HPDE6-E6E7 (cell line): ENCODE measurements at regions not wholly inside any gene's neighbourhood (a gene's known extent, or its start where the extent isn't known, plus 50 kb on each side); places are given as distances from the start of the nearest gene placed in this dataset.
A peak's percentile ranks its signal among the peaks of the same experiment; 100 is the strongest.
"Not testable (repeated sequence)": the region's sequence is repeated elsewhere in the genome, so short reads cannot be mapped to it uniquely, and the experiment has no call there.

Experiments used
- DNase-seq: peaks from one replicate; pipeline ENCODE4 v3.0.0; 2011; ENCODE audit warnings: missing footprints; ENCODE audit errors: extremely low spot score

DNA sequence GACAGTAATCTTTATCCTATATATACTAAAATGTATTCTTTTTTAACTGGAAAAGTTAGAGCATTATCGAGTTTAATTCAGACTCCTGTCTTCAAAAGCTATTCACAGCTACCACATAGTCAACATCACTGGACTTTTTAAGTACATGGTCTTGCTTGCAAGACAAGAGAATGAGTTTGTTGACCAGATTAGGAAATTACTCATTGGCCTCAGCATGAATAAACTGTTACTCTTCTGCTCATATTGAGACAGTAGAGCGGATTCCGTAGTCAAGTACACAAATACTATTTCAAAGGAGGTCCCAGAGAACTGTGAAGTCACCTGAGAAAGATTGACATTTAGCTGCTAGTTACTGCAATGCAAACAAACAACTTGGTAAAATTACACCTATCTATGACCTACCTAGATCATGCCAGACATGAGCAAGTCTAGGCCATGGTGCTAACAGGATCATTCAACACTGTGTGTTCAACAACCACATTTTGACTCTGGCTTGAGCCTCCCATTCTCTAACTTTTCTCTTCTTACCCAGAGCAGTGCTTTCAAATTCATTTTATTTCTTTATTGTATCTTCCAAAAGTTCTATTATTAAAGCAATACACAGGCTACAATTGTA is 280.9 kb downstream of the NEBL start:
- no peak for DNase-seq

DNA sequence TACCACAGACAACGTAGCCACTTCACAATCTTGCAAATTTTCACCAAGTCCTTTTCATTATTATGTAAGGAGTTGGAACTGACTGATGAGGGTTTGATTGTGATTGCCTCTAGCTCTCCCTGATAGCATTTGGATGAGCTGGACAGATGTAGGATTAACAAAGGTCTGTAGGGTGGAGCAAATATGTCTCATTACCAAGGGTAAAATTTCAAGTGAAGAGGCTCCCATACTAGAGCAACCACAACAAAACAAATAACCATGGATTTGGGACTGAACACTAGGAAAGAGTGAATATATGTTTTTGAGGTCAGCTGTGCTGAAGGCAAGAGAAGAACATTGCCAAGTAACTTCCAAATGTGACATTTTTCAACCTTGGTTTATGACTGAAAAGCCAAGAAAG is 281.7 kb downstream of the NEBL start:
- DNase-seq: no peak

DNA sequence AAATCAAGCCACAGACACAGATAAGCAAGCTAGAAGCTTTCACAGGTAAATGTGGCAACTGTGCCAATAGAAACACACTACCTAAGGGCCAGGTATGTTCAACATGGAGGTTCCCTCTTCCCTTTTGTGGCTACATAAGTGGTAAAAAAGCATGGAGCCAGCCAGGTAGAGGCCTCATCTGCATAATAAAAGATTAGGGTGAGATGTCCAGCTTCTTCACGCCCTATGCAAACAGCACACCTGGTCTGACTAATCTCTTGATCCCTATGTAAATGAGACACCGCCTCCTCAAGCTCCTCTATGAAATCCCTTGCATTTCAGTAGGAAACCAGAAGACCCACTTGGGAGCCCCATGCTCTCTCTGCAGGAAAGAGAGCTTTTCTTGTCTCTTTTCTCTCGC is 282.2 kb downstream of the NEBL start:
- no peak for DNase-seq

DNA sequence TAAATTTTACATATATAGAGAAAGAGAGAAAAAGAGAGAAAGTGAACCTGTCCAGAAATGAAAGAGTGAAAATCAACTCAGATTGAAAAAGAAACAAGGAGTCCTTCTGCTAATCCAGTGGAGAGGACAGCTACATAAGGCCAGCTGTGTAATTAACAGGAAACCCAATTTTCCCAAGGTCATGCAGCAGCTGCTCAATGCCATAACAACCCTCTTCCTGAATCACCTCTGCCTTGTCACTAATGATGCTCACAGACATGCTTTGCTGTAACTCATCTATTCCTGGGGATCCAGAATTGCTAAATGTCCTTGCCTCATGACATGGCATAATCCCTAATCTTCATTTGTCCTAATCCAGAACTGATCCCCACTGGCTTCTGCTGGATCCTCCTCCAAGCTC is 288.6 kb downstream of the NEBL start:
- DNase-seq: no peak

DNA sequence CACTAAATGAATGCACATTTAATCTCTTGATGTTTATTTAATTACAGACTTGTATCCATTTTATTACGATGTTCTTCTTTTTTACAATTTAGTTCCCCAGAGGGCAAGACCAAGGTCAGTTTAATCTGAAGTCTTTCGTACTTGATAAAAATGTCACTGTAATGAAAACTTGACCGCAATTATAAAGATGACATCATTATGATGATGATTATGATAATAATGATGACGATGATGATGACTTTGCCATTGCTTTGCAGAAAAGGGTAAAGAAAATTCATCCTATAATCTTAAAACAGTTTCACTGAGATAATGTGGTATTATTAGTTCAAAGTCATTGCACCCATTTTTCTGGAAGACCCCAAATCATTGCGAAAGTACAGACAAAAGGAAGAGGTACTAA is 290.1 kb downstream of the NEBL start:
- no peak for DNase-seq

DNA sequence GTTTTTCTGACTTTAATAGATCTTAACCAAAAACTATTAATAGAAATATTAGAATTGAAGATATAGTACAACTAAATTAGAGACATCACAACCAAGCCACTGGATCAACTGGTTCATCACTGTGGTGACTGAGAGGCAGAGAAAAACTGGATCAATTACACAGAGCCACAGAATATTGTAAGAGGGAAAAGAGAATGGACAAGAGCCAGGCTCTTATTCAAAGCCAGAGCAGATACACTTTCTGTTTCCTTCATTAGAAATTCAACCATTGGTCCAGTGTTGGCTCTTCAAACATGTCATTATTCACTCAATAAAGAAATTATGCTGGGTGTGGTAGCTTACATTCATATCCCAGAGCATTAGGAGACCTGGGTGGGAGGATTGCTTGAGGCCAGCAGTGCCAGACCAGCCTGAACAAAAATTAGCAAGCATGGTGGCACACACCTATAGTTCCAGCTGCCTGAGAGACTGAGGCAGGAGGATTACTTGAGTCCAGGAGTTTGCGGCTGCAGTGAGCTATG is 295.1 kb downstream of the NEBL start:
- no peak for DNase-seq

DNA sequence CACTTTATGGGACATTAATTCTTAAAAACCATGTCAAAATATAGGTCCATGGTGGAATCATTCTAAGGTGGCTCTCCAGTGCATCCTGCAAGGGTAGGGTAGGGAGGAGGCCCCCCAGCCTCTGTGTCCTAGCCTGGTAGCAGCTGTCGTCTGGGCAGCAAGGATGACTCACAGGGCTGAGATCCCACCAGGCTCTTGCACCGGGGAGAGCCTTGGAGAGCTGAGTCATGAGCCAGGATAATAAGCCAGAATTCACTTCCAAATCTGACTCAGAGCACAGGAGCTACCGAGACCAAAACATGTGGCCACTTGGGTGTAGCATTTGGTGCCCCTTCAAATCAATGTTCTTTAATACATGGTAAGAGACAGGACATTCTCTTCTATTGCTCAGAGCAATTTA is 298.5 kb downstream of the NEBL start:
- peak; percentile 0 for DNase-seq

DNA sequence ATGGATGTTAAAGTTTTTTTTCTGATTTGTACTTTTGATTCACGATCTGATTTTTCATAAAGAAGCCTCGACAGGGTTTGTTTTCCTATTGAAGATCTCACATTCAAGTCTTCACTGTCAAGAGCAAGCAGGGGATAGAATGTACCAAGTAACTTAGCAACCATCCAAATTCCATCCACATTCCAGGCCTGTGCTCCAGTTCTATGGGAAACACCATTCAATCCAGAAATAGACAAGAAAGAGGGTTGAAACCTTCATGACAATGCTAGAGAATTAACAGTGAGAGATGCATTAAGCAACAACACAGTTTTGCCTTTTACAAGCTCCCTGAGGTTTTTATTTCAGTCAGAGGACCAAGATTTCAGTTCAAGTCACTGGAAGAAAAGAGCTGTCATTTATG is 300.2 kb downstream of the NEBL start:
- no peak for DNase-seq

DNA sequence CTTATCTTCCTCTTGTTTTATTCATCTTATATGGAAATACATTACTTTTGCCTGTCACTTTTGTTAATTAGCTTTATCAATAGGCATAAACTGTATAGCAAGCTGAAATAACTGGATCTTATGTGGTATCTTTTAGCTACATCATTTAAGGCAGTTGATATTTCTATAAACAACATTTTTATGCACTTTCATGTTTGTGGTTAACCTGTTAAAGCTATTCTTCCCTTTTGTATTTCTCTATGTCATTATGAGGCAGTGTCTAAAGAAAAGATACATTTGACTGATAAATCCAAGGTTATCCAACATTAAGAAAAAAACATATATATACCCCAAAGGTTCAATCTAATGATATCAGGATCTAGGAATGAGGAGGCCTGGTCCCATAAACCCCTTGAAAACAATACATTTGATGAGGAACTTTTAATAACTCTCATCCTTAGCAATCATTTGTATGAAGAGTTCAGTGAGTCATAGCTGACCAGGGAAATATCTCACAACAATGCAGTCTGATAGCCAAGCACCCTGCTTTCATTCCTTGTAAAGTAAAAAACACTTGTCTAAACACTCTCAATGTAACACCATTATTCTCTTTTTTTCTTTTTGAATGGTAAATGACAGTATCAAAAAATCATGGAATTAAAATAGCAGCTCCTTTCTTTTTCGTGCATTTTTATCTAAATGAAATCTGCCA is 300.9 kb downstream of the NEBL start:
- no peak for DNase-seq

DNA sequence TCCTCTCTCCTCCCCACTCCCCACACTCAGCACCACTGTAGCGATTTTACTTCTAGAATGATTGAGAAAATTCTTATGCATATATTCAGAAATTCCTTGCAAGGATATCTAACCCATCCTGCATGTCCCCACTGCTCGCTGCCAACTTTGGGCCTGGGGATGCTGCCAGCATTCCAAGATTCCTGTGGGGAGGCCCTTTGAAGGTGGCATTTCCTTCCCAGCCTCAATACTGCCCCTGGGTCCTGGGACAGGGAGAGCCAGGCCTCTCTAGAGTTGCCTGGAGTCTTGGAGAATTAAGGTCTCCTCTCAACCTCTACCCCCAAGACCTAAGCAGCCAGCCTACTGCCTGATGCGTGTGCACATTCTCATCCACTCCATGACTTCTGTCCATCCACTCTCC is 303.5 kb downstream of the NEBL start:
- DNase-seq: no peak

DNA sequence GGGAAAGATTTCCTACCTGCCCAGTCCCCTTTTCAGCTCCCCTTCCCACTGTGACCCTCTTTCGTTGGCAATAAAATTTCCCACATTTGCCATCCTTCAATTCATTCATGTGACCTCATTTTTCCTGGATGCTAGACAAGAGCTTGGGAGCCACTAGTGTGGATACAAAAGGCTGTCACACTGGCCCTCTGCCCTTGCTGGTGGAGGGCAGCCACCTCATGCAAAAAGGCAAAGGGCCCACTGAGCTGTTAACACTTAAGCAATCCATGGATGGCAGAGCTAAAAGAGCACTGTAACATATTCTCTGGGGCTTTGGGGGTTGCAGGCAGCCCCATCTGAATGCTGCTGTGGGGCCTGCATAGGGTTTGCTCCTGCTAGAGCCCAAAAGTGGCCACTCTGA is 315.1 kb downstream of the NEBL start:
- DNase-seq: no peak

DNA sequence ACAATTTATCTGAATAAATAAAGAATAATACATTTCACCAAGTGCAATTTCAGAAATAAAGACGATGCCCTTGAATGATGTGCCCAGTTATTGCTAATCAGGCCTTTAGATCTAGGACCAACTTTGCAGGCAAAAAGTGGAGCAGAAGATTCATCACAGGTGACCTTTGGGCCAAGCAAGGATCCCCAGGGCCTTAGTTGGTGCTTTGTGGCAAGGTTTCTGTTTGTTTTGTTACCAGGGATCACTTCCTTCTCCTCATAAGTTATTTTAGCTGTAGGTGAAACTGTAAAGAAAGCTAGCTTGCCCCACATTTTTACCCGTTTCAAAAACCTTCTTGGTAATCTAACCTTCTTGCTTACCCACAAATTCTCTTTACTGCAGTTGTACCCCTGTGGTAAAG is 323.2 kb downstream of the NEBL start:
- no peak for DNase-seq

DNA sequence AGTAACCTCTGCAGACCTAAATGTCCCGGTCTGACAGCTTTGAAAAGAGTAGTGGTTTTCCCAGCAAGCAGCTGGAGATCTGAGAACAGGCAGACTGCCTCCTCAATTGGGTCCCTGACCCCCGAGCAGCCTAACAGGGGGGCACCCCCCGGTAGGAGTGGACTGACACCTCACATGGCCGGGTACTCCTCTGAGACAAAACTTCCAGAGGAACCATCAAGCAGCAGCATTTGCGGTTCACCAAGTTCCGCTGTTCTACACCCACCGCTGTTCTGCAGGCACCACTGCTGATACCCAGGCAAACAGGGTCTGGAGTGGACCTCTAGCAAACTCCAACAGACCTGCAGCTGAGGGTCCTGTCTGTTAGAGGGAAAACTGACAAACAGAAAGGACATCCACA is 341.1 kb downstream of the NEBL start:
- not testable (repeated sequence) for DNase-seq

DNA sequence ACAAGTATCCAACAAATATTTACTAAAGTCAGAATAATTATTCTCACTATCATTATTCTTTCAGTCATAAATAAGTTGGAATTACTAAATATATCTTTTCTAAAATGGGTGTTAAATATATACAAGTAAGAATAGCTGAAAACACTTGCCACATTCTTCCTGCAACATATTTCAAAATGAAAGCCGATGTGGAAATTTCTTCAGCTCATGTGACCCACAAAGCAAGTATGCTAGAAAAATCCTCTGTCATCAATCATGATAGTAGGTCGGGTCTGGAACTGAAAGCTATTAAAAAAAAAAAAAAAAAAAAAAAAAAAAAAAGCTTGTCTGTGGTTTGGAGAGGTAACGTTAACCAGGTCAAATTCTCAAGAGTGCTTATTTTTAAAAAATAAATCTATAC is 344.7 kb downstream of the NEBL start:
- DNase-seq: no peak

DNA sequence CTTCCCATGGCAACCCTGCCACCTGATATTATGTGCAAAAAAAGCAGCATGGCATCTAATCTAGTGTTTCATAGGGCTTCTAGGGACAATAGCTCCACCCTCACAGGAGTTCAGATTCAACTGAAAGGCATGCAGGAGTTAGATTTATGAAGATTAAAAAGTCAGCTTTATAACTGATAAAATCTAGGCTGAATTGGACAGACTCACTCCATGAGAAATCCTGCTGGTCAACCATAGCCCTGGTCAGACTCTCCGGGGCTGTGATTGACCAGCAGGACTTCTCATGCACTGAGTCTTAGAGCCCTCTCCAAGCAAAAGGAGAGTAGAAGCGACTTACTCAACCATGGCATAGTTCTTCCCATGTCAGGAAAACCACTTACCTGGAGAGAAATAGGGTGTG is 345.4 kb downstream of the NEBL start:
- DNase-seq: no peak

DNA sequence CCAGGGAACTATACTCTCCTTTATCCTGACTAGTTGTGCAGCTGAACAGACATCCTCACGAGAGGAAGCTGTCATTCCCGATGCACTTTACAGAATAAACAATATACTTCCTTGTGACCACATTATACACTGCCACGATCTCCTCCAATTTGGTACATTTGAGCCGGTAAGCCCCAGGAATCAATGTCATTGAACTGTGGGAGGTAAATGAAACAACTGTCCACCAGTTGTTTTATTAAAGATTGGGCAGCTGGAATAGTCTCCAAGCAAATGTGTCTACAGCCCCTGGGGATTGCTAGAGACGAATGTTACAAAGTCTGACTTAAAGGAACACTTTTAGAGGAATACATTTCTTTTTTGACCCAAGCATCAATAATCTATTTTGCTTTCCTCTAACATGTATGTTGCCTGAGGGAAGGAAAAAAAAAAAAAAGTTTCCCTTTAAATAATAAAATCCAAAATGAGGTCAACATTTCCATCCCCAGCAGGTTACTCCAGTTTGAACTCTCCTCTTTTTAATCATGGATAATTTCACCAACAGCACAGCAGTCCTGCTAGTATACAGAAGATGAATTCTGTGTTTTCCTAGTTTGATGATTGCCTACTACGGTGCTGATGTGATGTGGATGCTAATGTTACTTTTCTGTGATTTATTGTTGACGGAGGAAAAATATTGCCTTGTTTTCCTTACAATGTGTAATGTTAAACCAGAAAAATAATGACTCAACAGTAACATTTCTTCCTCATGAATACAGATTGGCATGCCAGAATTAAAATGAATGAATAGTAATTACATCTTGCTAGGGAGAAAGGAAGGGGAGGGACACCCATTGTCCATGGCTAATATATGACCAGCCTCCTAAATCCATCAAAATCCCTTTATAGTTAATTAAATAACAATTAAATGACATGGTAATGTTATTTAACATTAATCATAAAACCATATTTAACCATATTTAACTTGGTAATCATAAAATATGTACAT is 360.9 kb downstream of the NEBL start:
- DNase-seq: no peak

DNA sequence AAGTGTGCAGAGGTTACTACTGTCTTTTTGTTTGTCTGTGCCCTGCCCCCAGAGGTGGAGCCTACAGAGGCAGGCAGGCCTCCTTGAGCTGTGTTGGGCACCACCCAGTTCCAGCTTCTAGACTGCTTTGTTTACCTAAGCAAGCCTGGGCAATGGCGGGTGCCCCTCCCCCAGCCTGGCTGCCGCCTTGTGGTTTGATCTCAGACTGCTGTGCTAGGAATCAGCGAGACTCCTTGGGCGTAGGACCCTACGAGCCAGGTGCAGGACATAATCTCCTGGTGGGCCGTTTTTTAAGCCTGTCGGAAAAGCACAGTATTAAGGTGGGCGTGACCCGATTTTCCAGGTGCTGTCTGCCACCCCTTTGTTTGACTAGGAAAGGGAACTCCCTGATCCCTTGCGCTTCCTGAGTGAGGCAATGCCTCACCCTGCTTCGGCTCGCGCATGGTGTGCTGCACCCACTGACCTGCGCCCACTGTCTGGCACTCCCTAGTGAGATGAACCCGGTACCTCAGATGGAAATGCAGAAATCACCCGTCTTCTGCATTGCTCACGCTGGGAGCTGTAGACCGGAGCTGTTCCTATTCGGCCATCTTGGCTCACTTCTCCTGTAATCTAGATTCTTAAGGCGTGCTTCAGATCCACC is 365.7 kb downstream of the NEBL start:
- not testable (repeated sequence) for DNase-seq

DNA sequence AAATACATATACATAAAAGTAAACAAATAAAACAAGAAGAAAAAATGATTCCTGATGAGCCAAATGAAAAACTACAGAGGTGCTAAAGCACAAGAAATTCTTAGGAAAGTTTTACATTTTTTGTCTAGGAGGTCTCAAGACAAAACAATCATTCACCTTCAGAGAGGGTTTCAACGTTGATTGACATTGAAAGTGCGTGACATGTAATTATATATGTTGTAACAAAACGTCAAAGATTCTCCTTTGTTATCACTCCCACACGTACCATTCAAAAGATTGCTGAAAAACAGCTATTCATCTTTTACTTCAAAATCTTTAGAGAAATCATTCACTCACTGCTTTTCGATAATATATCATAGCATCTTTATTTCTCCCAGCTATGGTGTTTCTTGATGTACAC is 375.9 kb downstream of the NEBL start:
- DNase-seq: no peak

DNA sequence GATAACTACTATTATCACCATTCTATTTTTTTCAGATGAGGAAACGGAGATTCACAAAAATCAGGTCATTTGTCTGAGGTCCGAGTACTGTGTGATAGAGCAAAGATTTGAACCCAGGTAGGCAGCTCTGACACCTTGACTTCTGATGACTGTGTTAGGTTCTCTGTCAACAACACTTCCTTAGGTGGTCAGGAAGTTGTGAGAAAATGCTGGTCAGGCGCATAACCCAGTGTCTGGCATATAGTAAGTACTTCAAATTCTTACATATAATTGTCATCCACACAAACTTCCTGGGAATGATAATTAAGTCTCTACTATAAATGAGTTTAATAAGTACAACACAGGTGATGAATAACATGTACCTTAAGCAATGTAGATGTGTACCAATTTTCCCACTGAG is 381.5 kb downstream of the NEBL start:
- DNase-seq: no peak

DNA sequence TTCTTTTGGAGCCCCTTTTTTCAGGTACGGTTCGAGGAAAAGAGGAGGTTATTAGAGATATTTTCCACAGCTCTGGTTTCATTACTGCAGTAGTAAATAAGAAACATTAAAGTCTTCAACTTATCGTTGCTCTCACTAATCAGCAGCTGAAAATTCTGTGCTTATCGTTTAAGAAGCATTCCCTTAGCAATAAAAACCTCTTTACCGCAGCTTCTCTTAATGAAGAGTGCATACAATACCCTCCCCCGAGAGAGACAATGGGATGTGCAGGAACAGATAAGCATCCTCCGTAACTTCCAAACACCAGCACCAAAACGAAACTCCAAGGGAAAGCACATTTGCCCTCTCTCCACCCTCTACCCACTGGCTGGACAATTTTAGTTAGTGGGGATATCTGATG is 384.5 kb downstream of the NEBL start:
- DNase-seq: no peak

DNA sequence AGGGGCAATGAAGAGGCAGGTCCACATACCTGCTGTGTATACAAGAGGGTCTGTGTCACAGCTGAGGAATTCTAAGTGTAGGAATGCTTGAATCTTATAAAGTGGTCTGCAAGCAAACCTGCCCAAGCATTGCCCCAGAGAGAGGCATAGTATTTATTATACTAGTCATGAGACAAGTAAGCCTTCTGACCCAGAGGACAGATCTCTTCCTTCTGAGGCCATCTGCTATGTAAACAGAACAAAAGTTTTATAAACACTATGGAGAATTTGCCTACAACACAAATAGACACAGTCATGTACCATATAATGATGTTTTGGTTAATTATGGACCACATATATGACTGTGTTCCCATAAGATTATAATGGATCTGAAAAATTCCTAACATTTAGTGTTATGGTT is 388.2 kb downstream of the NEBL start:
- DNase-seq: no peak
